AG09319 (cell line): ENCODE measurements at regions not wholly inside any gene's neighbourhood (a gene's known extent, or its start where the extent isn't known, plus 50 kb on each side); places are given as distances from the start of the nearest gene placed in this dataset.
"Not testable (repeated sequence)": the region's sequence is repeated elsewhere in the genome, so short reads cannot be mapped to it uniquely, and the experiment has no call there.

Source experiments
- DNase-seq: peaks from one replicate; pipeline ENCODE4 v3.0.0-alpha.2; 2010; ENCODE audit warnings: low read depth; ENCODE audit errors: extremely low read depth
- CTCF ChIP-seq: IDR thresholded peaks from 2 replicates; pipeline ENCODE4 v1.5.1; 2011; ENCODE audit warnings: low read depth, mild to moderate bottlenecking, inconsistent platforms, low read length, moderate library complexity

- no peak for DNase-seq
- no peak for TF ChIP-seq CTCF
Observed at GRCh38 chr3:34464646-34465045, 666.2 kb downstream of the PDCD6IP start.

DNA sequence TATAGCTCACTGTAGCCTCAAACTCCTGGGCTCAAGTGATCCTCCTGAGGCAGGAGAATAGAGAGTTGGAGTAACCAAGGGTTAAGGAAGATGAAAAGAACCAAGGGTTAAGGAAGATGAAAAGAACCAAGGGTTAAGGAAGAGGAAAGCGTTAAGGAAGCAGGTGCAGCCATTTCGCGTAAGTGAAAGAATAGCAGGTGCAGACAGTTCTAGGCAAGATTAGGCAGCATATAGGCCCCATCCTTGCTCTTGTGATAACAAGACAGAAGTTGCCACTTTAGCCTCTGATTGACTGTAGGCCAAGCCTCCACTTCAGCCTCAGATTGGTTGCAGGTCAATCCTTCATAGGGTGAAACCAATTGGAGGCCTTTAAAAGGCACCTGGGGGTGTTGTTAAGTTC, 677.4 kb downstream of the PDCD6IP start:
- DNase-seq: no peak
- TF ChIP-seq CTCF: no peak

DNA sequence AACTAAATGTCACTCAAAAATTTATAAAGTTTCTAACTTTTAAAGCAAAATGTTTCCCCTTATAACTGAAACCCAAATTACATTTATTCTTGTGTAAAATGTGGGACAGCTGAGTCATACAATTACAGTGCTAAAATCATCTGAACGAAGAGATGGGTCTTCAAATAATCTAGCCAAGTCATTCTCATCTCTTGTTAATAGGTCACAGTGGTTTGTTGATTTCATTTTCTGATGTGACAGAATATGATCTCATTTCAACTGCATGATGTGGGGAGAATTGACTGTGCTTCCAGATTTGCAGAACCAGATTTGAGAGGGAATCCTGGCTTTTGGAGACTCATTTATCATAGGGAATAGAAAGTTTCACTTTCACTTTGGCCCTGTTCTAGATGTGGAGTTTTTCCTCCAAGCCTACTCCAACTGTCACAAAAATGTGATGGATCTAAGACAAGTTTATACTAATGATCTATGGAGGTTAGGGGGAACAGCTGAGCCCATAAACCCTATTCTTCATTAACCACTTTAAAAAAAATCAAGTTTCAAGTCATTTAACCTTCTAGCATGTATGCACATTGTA, 685.0 kb downstream of the PDCD6IP start:
- TF ChIP-seq CTCF: no peak

GRCh38 chr3:34504366-34504765, 705.9 kb downstream of the PDCD6IP start:
- DNase-seq: no peak
- no peak for TF ChIP-seq CTCF

More for the DNA sequence above, 685.0 kb downstream of the PDCD6IP start:
- no peak for DNase-seq

DNA sequence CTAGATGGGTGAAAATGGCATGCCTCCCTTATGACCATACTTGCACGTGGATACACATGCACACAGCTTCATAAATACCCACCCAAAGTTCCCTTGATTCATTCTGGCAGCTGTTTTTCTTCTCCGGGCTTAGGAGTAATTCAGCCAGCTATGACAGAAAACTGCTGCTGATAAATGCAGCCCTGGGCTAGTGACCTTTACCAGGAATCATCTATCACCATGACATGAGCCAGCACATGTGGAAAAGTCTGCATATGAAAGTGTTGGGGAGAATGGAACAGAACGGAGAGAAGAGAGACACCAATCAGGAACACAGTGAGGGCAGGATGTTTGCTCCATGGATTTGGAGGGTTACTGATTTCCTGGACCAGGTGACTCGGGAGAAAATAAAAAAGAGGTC, 706.3 kb downstream of the PDCD6IP start:
- no peak for TF ChIP-seq CTCF
- DNase-seq: no peak

- no peak for DNase-seq
- TF ChIP-seq CTCF: no peak
Observed at GRCh38 chr3:34508732-34509131, 710.3 kb downstream of the PDCD6IP start.

- no peak for DNase-seq
- no peak for TF ChIP-seq CTCF
Observed at GRCh38 chr3:34511891-34512290, 713.5 kb downstream of the PDCD6IP start.

DNA sequence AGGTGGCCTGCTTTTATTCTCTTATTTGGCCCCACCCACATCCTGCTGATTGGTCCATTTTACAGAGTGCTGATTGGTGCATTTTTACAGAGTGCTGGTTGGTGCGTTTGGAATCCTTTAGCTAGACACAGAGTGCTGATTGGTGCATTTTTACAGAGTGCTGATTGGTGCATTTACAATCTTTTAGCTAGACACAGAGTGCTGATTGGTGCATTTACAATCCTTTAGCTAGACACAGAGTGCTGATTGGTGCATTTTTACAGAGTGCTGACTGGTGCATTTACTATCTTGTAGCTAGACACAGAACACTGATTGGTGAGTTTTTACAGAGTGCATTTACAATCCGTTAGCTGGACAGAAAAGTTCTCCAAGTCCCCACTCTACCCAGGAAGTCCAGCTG, 720.6 kb downstream of the PDCD6IP start:
- DNase-seq: not testable (repeated sequence)
